ENCODE measurements at regions not wholly inside any gene's neighbourhood (a gene's known extent, or its start where the extent isn't known, plus 50 kb on each side); places are given as distances from the start of the nearest gene placed in this dataset.

GRCh38 chr20:10792291-10792690 is 118.5 kb upstream of the JAG1 start:
- no peak for TF ChIP-seq CTCF (IDR thresholded peaks at IDR 0.05; ENCODE audit: low read depth, low read length)
- Histone ChIP-seq H3K27me3 (no peaks in the 10 kb centered on the region), H3K36me3 (no peaks in the 10 kb centered on the region), H3K4me3 (ENCODE audit: low read depth, low read length) (no peak overlapping the region), H3K9me3 (no peaks in the 10 kb centered on the region), H3K4me1 (no peaks in the 10 kb centered on the region)
- no peak for DNase-seq

- no peaks in the 10 kb centered on the region for H3K27me3 ChIP-seq
- TF ChIP-seq CTCF (IDR thresholded peaks at IDR 0.05; ENCODE audit: low read depth, low read length), result no peak
- H3K36me3 ChIP-seq, result no peaks in the 10 kb centered on the region
- no peaks in the 10 kb centered on the region for H3K9me3 ChIP-seq
- H3K4me3 ChIP-seq (ENCODE audit: low read depth, low read length), result no peak overlapping the region
- no peak for DNase-seq
- H3K4me1 ChIP-seq, result no peaks in the 10 kb centered on the region
Observed at GRCh38 chr20:10793766-10794165, 120.0 kb upstream of the JAG1 start.

- no peaks in the 10 kb centered on the region for H3K4me1 ChIP-seq
- no peaks in the 10 kb centered on the region for H3K36me3 ChIP-seq
- H3K9me3 ChIP-seq, result no peaks in the 10 kb centered on the region
- DNase-seq, result no peak
- TF ChIP-seq CTCF (IDR thresholded peaks at IDR 0.05; ENCODE audit: low read depth, low read length), result no peak
- no peak overlapping the region for H3K4me3 ChIP-seq (ENCODE audit: low read depth, low read length)
- no peaks in the 10 kb centered on the region for H3K27me3 ChIP-seq
Observed at GRCh38 chr20:10794765-10795164, 121.0 kb upstream of the JAG1 start.

GRCh38 chr20:10795286-10796026 is 121.7 kb upstream of the JAG1 start:
- DNase-seq, result no peak
- no peaks in the 10 kb centered on the region for H3K36me3 ChIP-seq
- no peaks in the 10 kb centered on the region for H3K9me3 ChIP-seq
- H3K4me1 ChIP-seq, result no peaks in the 10 kb centered on the region
- H3K27me3 ChIP-seq, result no peaks in the 10 kb centered on the region
- no peak for TF ChIP-seq CTCF (IDR thresholded peaks at IDR 0.05; ENCODE audit: low read depth, low read length)
- no peak overlapping the region for H3K4me3 ChIP-seq (ENCODE audit: low read depth, low read length)

- no peak for TF ChIP-seq CTCF (IDR thresholded peaks at IDR 0.05; ENCODE audit: low read depth, low read length)
- Histone ChIP-seq H3K4me3 (ENCODE audit: low read depth, low read length) (no peak overlapping the region), H3K27me3 (no peaks in the 10 kb centered on the region), H3K9me3 (no peaks in the 10 kb centered on the region), H3K36me3 (no peaks in the 10 kb centered on the region), H3K4me1 (no peaks in the 10 kb centered on the region)
- DNase-seq, result no peak
Observed at GRCh38 chr20:10798811-10799210, 125.0 kb upstream of the JAG1 start.

- TF ChIP-seq CTCF (IDR thresholded peaks at IDR 0.05; ENCODE audit: low read depth, low read length), result no peak
- H3K4me1 ChIP-seq, result no peaks in the 10 kb centered on the region
- H3K4me3 ChIP-seq (ENCODE audit: low read depth, low read length), result no peak overlapping the region
- H3K27me3 ChIP-seq, result no peaks in the 10 kb centered on the region
- no peaks in the 10 kb centered on the region for H3K9me3 ChIP-seq
- DNase-seq, result no peak
- H3K36me3 ChIP-seq, result no peaks in the 10 kb centered on the region
Observed at GRCh38 chr20:10799735-10800134, 125.9 kb upstream of the JAG1 start.
